Epithelial cell of proximal tubule (primary cell): ENCODE measurements at regions not wholly inside any gene's neighbourhood (a gene's known extent, or its start where the extent isn't known, plus 50 kb on each side); places are given as distances from the start of the nearest gene placed in this dataset.

ENCODE experiments used
- DNase-seq: peaks from one replicate; pipeline ENCODE4 v3.0.0-alpha.2; 2011; ENCODE audit warnings: low read depth
- H3K4me3 ChIP-seq: 2 replicates; pipeline ENCODE4 v1.5.1; 2011; ENCODE audit warnings: low read depth, mild to moderate bottlenecking, low read length
- CTCF ChIP-seq: conservative IDR thresholded peaks from 2 replicates; pipeline ENCODE4 v1.5.1; 2012; ENCODE audit warnings: low read depth, mild to moderate bottlenecking, low read length

DNA sequence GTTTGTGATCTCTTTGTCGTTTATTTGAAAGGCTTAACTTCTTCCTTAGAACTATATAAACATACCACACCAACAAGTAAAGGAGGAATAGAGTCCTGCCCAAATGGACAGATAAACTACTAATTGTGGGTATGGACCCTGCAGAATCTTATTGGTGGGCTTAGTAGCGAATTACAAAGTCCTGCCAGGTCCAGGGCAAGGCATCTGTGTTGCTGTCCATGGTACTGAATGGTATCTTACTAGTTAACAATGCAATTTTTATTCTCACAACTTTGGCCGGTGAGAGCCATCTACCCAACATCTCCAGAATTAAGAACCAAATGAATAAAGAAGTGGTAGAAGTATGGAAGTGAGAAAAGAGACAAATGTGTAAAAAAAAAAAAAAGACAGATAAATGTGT lies 1782.4 kb upstream of the WWC1 start:
- no peak for DNase-seq
- TF ChIP-seq CTCF: no peak
- no peak overlapping the region for H3K4me3 ChIP-seq

- DNase-seq: no peak
- H3K4me3 ChIP-seq: no peak overlapping the region
- TF ChIP-seq CTCF: no peak
These were observed 1773.5 kb upstream of the WWC1 start for GRCh38 chr5:166517976-166518375.

DNA sequence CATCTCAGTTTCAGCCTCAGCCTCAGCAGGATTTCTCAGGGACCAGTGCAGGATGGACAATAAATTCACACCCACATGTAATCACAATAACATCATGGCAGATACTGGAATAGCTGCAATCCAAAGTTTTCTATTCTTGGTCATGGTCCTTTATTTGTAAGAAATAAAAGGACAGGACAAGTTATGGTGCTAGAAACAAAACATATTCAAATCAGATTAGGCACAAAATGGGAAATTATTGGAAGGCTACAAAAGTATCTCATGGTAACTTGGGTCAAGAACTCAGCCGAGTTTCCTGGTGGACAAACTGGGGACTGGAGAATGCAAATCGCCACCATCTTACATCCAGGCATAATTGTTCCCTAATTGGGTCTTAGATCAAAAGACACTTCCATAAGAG lies 1768.2 kb upstream of the WWC1 start:
- no peak overlapping the region for H3K4me3 ChIP-seq
- DNase-seq: no peak
- no peak for TF ChIP-seq CTCF

GRCh38 chr5:166529200-166529599 lies 1762.2 kb upstream of the WWC1 start:
- no peak for TF ChIP-seq CTCF
- no peak overlapping the region for H3K4me3 ChIP-seq
- DNase-seq: no peak

GRCh38 chr5:166532456-166533220 lies 1758.8 kb upstream of the WWC1 start:
- no peak overlapping the region for H3K4me3 ChIP-seq
- no peak for TF ChIP-seq CTCF
- no peak for DNase-seq

- no peak for DNase-seq
- no peak overlapping the region for H3K4me3 ChIP-seq
- TF ChIP-seq CTCF: no peak
These were observed 1755.8 kb upstream of the WWC1 start for GRCh38 chr5:166535641-166536040.

DNA sequence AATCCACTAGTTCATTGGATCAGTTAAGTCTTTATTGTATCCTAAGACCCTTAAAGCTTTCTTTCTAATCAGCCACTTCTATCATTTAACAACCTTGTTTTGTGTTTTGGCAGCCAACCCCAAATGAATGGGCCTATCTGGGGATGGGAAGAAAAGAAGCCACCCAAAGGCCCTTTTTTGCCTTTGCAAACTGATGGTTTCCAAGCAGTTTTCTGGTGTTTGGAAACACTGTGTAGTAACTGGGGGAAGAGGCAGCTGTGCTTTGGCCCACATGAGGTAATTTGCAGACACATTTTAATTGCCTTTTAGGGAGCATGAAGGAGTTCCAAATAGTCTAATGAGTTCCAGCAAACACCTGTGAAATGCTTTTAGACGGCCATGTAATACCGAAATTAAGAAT lies 1751.3 kb upstream of the WWC1 start:
- no peak overlapping the region for H3K4me3 ChIP-seq
- TF ChIP-seq CTCF: no peak
- DNase-seq: no peak
